Mucosa of descending colon (tissue), 3 donors: ENCODE measurements at regions not wholly inside any gene's neighbourhood (a gene's known extent, or its start where the extent isn't known, plus 50 kb on each side); places are given as distances from the start of the nearest gene placed in this dataset.

Experiments
- ATAC-seq: fragments of 200-7000 bp; cut with Tn5 transposase; one replicate; pipeline ENCODE4 v1.9.1; 2020; ENCODE audit warnings: mild to moderate bottlenecking, moderate library complexity
- DNase-seq, 3 donors: peaks; one replicate each; pipeline ENCODE4 v3.0.0-alpha.2; 2020
- H3K36me3 ChIP-seq: fragments of 200-600 bp; one replicate; pipeline ENCODE4 v1.8.0; 2021; ENCODE audit warnings: low read depth, mild to moderate bottlenecking
- H3K4me1 ChIP-seq: fragments of 200-600 bp; one replicate; pipeline ENCODE4 v1.8.0; 2021; ENCODE audit warnings: low read depth, mild to moderate bottlenecking
- H3K4me3 ChIP-seq: fragments of 200-600 bp; one replicate; pipeline ENCODE4 v1.8.0; 2021; ENCODE audit warnings: mild to moderate bottlenecking
- H3K9me3 ChIP-seq: fragments of 200-600 bp; one replicate; pipeline ENCODE4 v1.8.0; 2021; ENCODE audit warnings: mild to moderate bottlenecking
- intact Hi-C, 2 donors: fragments of 100-400 bp; cut with DNase I in 1 of 2; cut with micrococcal nuclease in 1 of 2; formaldehyde crosslinking; loops; one replicate each; pipeline versions ENCODE4 v1.11.0 to v1.11.1; 2022; cut with DNase I, micrococcal nuclease
- TF ChIP-seq, protein P1 (sequence below): fragments of 200-600 bp; IDR thresholded peaks from one replicate; pipeline ENCODE4 v1.8.0; 2022; ENCODE audit warnings: antibody characterized with exemption, mild to moderate bottlenecking
- donor health status: DM: no; HTN: no; CAD: no; lungs with moderate emphysema.
- donor health status: DM: no; HTN: no; CAD: no.
- donor health status: DM: no; HTN: yes; CAD: no.

DNA sequence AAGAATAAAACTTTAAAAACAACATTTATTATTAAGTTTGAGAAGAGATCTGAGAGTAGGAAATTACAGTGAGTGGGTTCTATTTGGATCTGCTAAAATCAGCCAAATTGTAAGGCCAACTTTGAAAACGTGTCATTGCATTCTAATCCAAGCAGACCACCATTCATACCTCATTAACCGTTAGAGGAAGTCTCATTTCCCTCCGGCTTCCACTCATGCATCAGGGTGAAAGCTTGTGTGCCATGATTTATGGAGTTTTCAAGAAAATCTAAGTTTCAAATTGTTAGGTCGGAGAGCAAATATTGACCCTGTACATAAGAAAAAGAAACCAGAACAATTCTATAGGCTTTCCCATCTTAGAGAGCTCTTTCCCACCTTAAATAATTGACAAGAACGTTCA is 166.6 kb upstream of the NRG3 start:
- intact Hi-C loops: no loop called here
- Histone ChIP-seq H3K9me3 (peaks cover 19% of the 10 kb centered on the region), H3K4me1 (no peaks in the 10 kb centered on the region), H3K4me3 (no peak overlapping the region), H3K36me3 (no peaks in the 10 kb centered on the region)
- DNase-seq (no peak), ATAC-seq (no peak)
- TF ChIP-seq, protein P1, sequence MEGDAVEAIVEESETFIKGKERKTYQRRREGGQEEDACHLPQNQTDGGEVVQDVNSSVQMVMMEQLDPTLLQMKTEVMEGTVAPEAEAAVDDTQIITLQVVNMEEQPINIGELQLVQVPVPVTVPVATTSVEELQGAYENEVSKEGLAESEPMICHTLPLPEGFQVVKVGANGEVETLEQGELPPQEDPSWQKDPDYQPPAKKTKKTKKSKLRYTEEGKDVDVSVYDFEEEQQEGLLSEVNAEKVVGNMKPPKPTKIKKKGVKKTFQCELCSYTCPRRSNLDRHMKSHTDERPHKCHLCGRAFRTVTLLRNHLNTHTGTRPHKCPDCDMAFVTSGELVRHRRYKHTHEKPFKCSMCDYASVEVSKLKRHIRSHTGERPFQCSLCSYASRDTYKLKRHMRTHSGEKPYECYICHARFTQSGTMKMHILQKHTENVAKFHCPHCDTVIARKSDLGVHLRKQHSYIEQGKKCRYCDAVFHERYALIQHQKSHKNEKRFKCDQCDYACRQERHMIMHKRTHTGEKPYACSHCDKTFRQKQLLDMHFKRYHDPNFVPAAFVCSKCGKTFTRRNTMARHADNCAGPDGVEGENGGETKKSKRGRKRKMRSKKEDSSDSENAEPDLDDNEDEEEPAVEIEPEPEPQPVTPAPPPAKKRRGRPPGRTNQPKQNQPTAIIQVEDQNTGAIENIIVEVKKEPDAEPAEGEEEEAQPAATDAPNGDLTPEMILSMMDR: no peak

DNA sequence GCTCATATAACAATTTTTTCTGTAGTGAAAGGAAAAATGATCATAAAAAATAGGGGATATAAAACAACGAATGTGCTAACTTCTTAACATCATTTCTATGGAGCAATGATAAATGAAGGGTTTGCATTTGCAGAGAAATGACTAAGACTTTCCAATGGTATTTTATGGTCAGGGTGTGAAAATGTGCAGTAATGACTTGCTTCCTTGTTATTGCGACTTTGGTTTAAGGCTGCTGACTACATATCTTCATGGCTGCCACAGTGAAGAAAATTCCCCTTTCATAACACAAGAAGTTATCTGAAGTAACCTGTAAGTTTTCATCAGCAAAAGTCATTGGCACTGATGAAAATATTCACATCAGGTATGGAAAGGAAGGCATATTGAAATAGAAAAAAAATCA is 166.1 kb upstream of the NRG3 start:
- intact Hi-C loops: no loop called here
- Histone ChIP-seq H3K36me3 (no peaks in the 10 kb centered on the region), H3K4me3 (no peak overlapping the region), H3K9me3 (peaks cover 19% of the 10 kb centered on the region), H3K4me1 (no peaks in the 10 kb centered on the region)
- TF ChIP-seq, protein P1: no peak
- ATAC-seq (no peak), DNase-seq (no peak)

DNA sequence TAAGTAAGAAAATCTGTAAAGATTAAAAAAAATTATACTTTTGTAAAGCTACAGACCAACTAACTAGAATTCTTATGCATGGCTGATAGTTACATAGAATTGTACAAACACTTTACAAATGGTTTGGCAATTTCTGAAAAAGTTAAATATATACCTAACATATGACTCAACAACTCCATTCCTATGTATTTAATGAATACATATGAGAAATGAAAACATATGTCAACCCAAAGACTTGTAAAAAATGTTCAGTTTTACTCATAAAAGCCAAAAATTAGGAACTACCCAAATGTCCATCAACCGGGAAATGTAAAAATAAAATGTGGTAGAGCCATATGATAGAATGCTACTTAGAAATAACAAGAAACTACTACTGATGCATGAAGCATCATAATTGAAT is 152.6 kb upstream of the NRG3 start:
- Histone ChIP-seq H3K36me3 (no peaks in the 10 kb centered on the region), H3K4me3 (no peak overlapping the region), H3K9me3 (peaks cover 11% of the 10 kb centered on the region), H3K4me1 (no peaks in the 10 kb centered on the region)
- DNase-seq (no peak), ATAC-seq (no peak)
- intact Hi-C loops: no loop called here
- TF ChIP-seq, protein P1: no peak

DNA sequence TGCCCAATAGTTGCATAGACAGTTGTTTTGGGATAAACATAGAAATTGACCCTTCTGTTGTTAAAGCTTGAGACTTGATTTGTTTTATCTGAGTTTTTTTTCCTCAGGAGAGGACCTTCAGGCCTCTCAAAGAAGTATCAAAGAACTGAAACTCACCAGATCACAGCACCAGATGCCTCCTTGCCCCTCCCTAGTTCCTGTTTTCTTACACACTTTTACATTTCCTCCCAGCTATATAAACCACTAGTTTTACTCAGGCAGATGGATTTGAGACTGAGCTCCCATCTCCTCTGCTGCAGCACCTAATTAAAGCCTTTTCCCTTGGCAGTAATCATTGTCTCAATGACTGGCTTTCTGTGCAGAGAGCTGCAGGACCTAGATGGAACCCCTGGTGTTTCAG is 150.6 kb upstream of the NRG3 start:
- TF ChIP-seq, protein P1: no peak
- no peaks in the 10 kb centered on the region for H3K4me1 ChIP-seq
- intact Hi-C loops: no loop called here
- ATAC-seq (no peak), DNase-seq (no peak)
- H3K4me3 ChIP-seq: no peak overlapping the region
- H3K36me3 ChIP-seq: no peaks in the 10 kb centered on the region
- peaks cover 15% of the 10 kb centered on the region for H3K9me3 ChIP-seq

DNA sequence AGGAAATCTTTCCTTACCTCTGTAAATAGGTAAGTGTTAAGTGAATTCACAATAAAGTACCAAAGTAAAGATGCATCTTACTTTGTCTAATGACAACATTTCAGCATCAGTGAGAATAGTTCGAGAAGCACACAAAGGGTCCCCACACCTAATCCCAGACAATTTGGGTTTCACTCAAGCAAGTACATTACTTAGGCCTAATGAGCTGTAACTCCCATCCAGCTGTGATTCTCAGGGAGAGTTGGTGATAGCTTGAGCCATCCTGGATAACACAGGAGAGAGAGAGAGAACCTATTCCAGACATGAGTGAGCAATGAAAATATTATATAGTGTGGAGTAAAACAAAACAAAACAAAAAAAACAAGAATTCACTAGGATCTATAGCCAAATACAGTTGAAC is 149.1 kb upstream of the NRG3 start:
- TF ChIP-seq, protein P1: no peak
- no peak overlapping the region for H3K4me3 ChIP-seq
- peaks cover 22% of the 10 kb centered on the region for H3K9me3 ChIP-seq

DNA sequence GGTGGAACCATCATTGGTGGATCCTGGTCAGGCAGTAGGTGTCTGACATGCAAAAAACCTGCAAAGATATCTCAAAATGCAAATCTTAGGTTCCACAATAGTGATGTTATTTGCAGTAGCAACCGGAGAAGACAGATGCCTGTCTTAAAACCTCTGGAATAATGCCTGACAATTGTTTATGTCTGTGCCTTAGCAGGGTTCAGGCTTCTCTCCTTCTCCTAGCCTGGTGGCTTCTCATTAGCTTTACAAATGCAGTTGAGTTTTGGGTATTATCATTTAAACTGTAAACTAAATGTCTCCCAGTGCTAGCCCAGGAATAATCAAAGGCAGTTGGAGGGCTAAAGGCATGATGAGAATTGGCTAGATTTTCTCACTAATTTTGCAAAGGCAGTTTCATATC is 146.3 kb upstream of the NRG3 start:
- no peak overlapping the region for H3K4me3 ChIP-seq
- no peaks in the 10 kb centered on the region for H3K36me3 ChIP-seq
- intact Hi-C loops: no loop called here
- ATAC-seq (no peak), DNase-seq (no peak)
- TF ChIP-seq, protein P1: no peak
- peaks cover 23% of the 10 kb centered on the region for H3K9me3 ChIP-seq
- H3K4me1 ChIP-seq: no peaks in the 10 kb centered on the region

More for the DNA sequence above, 149.1 kb upstream of the NRG3 start:
- ATAC-seq (no peak), DNase-seq (no peak)
- Histone ChIP-seq H3K36me3 (no peaks in the 10 kb centered on the region), H3K4me1 (no peaks in the 10 kb centered on the region)
- intact Hi-C loops: no loop called here
